Endothelial cell (in vitro differentiated cells): ENCODE measurements at regions not wholly inside any gene's neighbourhood (a gene's known extent, or its start where the extent isn't known, plus 50 kb on each side); places are given as distances from the start of the nearest gene placed in this dataset.

ENCODE experiments used
- DNase-seq: peaks from one replicate; pipeline ENCODE4 v3.0.0; 2021; ENCODE audit warnings: low spot score
- H3K27ac Mint-ChIP-seq: one replicate; pipeline ENCODE4 v1.8.0; 2021; ENCODE audit warnings: mixed read lengths, inconsistent platforms; ENCODE audit not compliant: unreplicated experiment
- H3K27me3 Mint-ChIP-seq: one replicate; pipeline ENCODE4 v1.8.0; 2021; ENCODE audit warnings: mild to moderate bottlenecking, moderate library complexity, mixed read lengths, inconsistent platforms; ENCODE audit not compliant: unreplicated experiment
- H3K36me3 Mint-ChIP-seq: one replicate; pipeline ENCODE4 v1.8.0; 2021; ENCODE audit warnings: mild to moderate bottlenecking, low read depth, mixed read lengths, inconsistent platforms; ENCODE audit not compliant: unreplicated experiment
- H3K4me1 Mint-ChIP-seq: one replicate; pipeline ENCODE4 v1.8.0; 2021; ENCODE audit warnings: mild to moderate bottlenecking, mixed read lengths, inconsistent platforms; ENCODE audit not compliant: unreplicated experiment
- H3K4me3 Mint-ChIP-seq: one replicate; pipeline ENCODE4 v1.8.0; 2021; ENCODE audit warnings: mild to moderate bottlenecking, mixed read lengths, inconsistent platforms; ENCODE audit not compliant: unreplicated experiment
- H3K9me3 Mint-ChIP-seq: one replicate; pipeline ENCODE4 v1.8.0; 2021; ENCODE audit warnings: mixed read lengths, inconsistent platforms; ENCODE audit not compliant: unreplicated experiment
- CTCF ChIP-seq: fragments of 200-600 bp; sonication (generic); IDR thresholded peaks from one replicate; pipeline ENCODE4 v1.5.0; 2021; ENCODE audit warnings: antibody characterized with exemption; ENCODE audit not compliant: unreplicated experiment

- H3K4me1 Mint-ChIP-seq: no peaks in the 10 kb centered on the region
Measured at GRCh38 chr13:50435011-50435410, 408.5 kb downstream of the DLEU7 start.

GRCh38 chr13:50437252-50437651 lies 406.2 kb downstream of the DLEU7 start:
- DNase-seq: no peak
- H3K27me3 Mint-ChIP-seq: no peaks in the 10 kb centered on the region
- no peak overlapping the region for H3K4me3 Mint-ChIP-seq
- H3K4me1 Mint-ChIP-seq: no peaks in the 10 kb centered on the region
- H3K9me3 Mint-ChIP-seq: no peaks in the 10 kb centered on the region
- no peak for TF ChIP-seq CTCF
- H3K27ac Mint-ChIP-seq: no peak overlapping the region
- no peaks in the 10 kb centered on the region for H3K36me3 Mint-ChIP-seq

More at GRCh38 chr13:50435011-50435410, 408.5 kb downstream of the DLEU7 start:
- Mint-ChIP-seq H3K9me3 (no peaks in the 10 kb centered on the region), H3K27me3 (no peaks in the 10 kb centered on the region), H3K27ac (no peak overlapping the region), H3K36me3 (no peaks in the 10 kb centered on the region), H3K4me3 (no peak overlapping the region)
- no peak for TF ChIP-seq CTCF
- DNase-seq: no peak

- Mint-ChIP-seq H3K9me3 (no peaks in the 10 kb centered on the region), H3K27ac (no peak overlapping the region), H3K4me1 (no peaks in the 10 kb centered on the region), H3K4me3 (no peak overlapping the region), H3K27me3 (no peaks in the 10 kb centered on the region), H3K36me3 (no peaks in the 10 kb centered on the region)
- TF ChIP-seq CTCF: no peak
- no peak for DNase-seq
Measured at GRCh38 chr13:50438351-50438750, 405.1 kb downstream of the DLEU7 start.

- DNase-seq: no peak
- Mint-ChIP-seq H3K36me3 (no peaks in the 10 kb centered on the region), H3K4me1 (no peaks in the 10 kb centered on the region), H3K27me3 (no peaks in the 10 kb centered on the region), H3K4me3 (no peak overlapping the region), H3K27ac (no peak overlapping the region), H3K9me3 (no peaks in the 10 kb centered on the region)
- no peak for TF ChIP-seq CTCF
Measured at GRCh38 chr13:50441130-50441529, 402.4 kb downstream of the DLEU7 start.

GRCh38 chr13:50444726-50445125 lies 398.8 kb downstream of the DLEU7 start:
- Mint-ChIP-seq H3K27me3 (no peaks in the 10 kb centered on the region), H3K4me3 (no peak overlapping the region), H3K27ac (no peak overlapping the region), H3K36me3 (no peaks in the 10 kb centered on the region), H3K9me3 (no peaks in the 10 kb centered on the region), H3K4me1 (peaks cover 17% of the 10 kb centered on the region)
- TF ChIP-seq CTCF: no peak
- no peak for DNase-seq
